ENCODE measurements at regions not wholly inside any gene's neighbourhood (a gene's known extent, or its start where the extent isn't known, plus 50 kb on each side); places are given as distances from the start of the nearest gene placed in this dataset.

DNA sequence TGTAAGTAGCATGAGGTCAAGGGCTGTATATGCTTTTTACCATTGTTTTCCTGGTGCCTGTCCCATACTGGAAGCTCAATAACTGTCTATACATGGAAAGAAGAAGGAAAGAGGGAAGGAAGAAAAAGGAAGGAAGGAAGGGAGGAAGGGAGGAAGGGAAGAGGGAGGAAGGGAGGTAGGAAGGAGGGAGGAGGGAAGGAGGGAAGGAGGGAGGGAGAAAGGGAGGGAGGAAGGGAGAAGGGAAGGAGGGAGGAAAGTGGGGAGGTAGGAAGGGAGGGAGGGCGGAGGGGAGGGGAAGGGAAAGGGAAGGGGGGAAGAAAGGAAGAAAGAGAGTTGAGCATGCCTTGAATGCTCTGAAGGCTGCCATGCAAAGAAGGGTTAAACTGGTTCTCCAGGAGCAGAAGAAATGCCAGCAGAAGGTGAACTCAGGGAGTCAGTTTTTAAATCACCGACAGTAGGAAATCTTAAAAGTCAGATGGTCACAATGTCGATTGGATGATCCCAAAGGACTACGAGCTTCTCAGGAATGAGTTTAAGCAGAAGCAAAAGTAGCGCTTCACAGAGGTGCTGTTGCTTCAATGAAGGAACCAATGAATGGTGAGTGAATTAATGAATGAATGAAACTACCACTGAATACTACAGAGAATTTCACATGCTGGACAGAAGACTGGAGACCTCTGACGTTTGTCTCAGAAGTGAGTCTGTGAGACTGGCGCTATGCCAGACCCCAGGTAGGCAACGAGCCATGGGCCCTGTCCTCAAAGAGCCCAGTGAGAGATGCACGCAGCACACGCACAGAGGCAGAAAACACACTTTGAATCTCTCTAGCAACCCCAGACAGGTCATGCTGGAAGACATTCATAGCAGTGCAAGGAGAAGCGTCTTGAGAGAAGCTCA lies 117.6 kb downstream of the MRPL14 start:
- H3K27ac Mint-ChIP-seq = no peak overlapping the region

DNA sequence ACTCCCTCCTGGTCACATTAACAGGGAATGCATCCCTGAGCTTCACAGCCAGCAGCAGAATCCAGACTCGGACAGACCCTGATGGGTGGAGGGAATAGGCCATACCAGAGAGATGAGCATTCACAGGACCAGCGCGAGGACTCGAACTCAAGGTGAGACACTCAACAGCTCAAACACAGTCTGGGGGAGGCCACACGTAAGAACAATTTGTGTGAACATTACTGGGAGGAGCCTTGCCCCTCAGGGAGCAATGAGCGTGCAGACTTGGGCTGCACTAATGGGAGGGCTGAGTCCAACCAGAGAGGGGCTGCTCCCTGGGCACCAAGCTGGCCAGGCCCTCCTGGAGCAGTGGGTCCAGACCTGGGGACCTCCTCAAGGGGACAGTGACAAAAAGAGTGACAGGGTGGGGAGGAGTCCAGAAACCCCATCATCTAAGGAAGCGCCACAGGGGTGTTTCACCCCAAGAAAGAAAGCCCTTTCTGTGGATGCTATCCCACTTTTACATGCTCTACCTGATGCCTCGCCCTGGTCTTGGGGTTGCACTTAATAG lies 118.4 kb downstream of the MRPL14 start:
- Mint-ChIP-seq H3K27me3 (peaks cover 47% of the 10 kb centered on the region), H3K4me3 (no peak overlapping the region), H3K27ac (no peak overlapping the region), H3K4me1 (peaks cover 2% of the 10 kb centered on the region), H3K36me3 (ENCODE audit: low read depth) (no peaks in the 10 kb centered on the region)
- DNase-seq (peak in 1 of 3 donors; percentile 4), ATAC-seq (no peak)
- H3K9me3 ChIP-seq (ENCODE audit: control insufficient read depth, low read length, poor library complexity, severe bottlenecking) = no peaks in the 10 kb centered on the region

More for the DNA sequence above, 117.6 kb downstream of the MRPL14 start:
- peaks cover 39% of the 10 kb centered on the region for H3K27me3 Mint-ChIP-seq
- DNase-seq (peak in 1 of 3 donors; percentile 3), ATAC-seq (no peak)
- no peaks in the 10 kb centered on the region for H3K4me1 Mint-ChIP-seq
- H3K4me3 Mint-ChIP-seq = no peak overlapping the region
- H3K36me3 Mint-ChIP-seq (ENCODE audit: low read depth) = no peaks in the 10 kb centered on the region
- H3K9me3 ChIP-seq (ENCODE audit: control insufficient read depth, low read length, poor library complexity, severe bottlenecking) = no peaks in the 10 kb centered on the region

DNA sequence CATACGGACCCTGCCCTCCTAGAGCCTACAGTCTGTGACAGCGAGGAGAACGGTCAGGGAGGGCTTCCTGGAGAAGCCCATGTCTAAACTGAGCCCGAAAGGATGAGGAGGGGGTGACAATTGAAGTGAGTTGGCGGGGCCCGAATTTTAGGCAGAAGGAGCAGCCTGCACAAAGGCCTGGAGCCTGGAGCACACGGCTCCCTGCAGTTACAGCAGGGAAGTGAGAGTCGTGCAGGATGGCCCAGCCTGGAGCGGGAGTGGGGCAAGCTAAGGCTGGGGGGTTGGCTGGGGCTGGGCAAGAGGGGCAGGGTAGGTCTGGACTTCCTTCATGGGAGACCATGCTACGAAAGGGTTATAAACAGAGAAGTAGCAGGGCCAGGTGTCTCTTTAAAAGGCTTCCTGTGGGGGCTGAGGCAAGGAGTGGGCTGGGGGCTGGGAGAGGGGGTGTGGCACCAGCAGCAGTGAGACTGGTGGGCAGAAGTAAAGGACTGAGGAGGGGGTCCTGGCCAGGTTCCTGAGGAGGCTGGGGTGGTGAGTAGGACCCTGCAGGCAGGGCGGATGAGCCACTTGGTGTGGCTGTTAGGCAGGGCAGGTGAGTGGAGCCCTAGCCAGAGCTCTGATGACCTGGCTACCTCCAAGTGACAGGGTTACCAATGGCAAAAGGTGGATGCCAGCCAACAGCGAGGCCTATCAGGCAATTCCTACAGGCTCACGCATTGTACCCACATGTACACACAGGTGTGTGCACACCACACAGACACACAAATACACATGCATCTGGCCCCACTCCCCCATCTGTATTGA lies 119.2 kb downstream of the MRPL14 start:
- peak in 1 of 3 donors; percentile 6 for DNase-seq
- no peak overlapping the region for H3K4me3 Mint-ChIP-seq
- no peaks in the 10 kb centered on the region for H3K9me3 ChIP-seq (ENCODE audit: control insufficient read depth, low read length, poor library complexity, severe bottlenecking)
- no peaks in the 10 kb centered on the region for H3K36me3 Mint-ChIP-seq (ENCODE audit: low read depth)
- no peak overlapping the region for H3K27ac Mint-ChIP-seq
- H3K27me3 Mint-ChIP-seq = peaks cover 45% of the 10 kb centered on the region
- ATAC-seq = no peak
- H3K4me1 Mint-ChIP-seq = peaks cover 2% of the 10 kb centered on the region

DNA sequence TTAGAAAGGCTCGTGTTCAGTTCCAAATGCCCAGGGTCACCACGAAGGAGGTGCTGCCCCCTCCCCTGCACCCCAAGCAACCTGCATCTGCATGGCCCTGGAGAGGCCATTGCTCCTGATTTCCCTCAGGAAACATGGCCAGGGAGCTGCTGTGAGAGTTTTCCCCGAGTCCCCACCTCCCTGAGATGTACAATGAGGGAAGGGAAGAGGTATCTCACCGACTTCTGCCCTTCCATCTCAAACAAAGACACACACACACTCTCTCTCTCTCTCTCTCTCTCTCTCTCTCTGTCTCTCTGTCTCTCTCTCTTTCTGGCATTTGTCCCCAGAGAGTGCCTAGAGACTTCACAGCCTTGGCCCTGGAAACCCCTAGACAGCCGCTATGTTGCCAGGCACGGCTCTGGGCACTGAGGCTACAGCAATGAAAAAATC lies 120.4 kb downstream of the MRPL14 start:
- H3K27ac Mint-ChIP-seq = no peak overlapping the region
- H3K4me3 Mint-ChIP-seq = no peak overlapping the region
- H3K36me3 Mint-ChIP-seq (ENCODE audit: low read depth) = no peaks in the 10 kb centered on the region
- peaks cover 2% of the 10 kb centered on the region for H3K4me1 Mint-ChIP-seq
- ATAC-seq (no peak), DNase-seq (no peak)
- peaks cover 45% of the 10 kb centered on the region for H3K27me3 Mint-ChIP-seq
- H3K9me3 ChIP-seq (ENCODE audit: control insufficient read depth, low read length, poor library complexity, severe bottlenecking) = no peaks in the 10 kb centered on the region

DNA sequence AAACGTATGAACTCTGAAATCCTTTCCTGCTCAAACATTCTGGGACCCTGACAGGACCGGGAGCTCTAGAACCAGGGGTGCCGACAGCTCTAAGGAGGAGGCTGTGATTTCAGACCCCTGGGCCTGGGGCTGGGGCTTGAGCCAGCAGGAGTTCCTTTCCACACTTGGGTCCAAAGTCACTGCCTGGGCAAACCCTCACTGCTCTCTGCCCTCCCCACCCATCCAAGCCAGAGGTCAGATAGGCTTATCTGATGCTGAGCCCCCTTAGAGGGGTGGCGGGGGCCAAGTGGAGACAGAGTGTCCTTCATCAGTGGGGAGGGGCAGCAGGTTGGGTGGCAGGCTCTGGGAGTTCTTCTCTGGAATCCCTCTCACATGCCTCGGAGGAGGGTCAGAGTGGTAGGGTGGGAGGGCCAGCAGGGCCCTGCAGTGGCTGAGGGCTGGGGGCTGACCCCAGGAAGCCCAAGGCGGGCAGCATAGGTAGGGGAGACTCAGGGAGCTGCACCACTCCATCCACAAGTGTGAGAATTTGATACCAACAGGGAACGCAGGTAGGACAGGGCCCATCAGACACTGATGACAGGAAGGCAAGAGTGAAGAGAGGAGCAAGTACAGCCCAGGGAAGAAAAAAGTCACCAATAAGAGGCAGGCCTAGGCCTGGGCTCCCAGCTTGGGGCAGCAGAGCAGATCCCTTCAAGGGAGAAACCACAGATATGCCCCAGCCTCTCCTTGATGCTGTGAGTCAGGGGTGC lies 121.0 kb downstream of the MRPL14 start:
- Mint-ChIP-seq H3K36me3 (ENCODE audit: low read depth) (no peaks in the 10 kb centered on the region), H3K27ac (no peak overlapping the region), H3K27me3 (peaks cover 50% of the 10 kb centered on the region), H3K4me1 (peaks cover 2% of the 10 kb centered on the region), H3K4me3 (no peak overlapping the region)
- DNase-seq = no peak
- no peaks in the 10 kb centered on the region for H3K9me3 ChIP-seq (ENCODE audit: control insufficient read depth, low read length, poor library complexity, severe bottlenecking)
- no peak for ATAC-seq

DNA sequence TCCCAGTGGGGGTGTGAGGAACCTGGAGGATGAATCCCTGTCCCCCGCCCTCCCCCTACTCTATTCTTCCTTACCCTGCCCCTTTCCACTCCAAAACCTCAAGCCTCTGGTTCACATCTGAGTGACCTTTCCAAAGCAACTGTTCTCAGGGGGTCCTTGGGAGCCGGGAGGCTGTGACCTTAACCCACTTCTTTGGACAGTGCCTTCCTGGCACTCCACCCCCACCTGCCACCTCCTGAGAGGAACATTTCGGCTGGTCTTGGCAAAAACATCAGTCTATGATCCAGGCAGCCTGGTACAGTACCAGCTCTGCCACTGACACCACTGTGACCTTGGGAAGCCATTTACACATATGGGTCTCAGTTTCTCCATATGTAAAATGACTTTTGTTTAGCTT lies 121.7 kb downstream of the MRPL14 start:
- H3K9me3 ChIP-seq (ENCODE audit: control insufficient read depth, low read length, poor library complexity, severe bottlenecking) = no peaks in the 10 kb centered on the region
- ATAC-seq = no peak
- Mint-ChIP-seq H3K4me1 (peaks cover 3% of the 10 kb centered on the region), H3K36me3 (ENCODE audit: low read depth) (no peaks in the 10 kb centered on the region), H3K27ac (no peak overlapping the region), H3K27me3 (peaks cover 56% of the 10 kb centered on the region), H3K4me3 (no peak overlapping the region)
- DNase-seq = no peak

DNA sequence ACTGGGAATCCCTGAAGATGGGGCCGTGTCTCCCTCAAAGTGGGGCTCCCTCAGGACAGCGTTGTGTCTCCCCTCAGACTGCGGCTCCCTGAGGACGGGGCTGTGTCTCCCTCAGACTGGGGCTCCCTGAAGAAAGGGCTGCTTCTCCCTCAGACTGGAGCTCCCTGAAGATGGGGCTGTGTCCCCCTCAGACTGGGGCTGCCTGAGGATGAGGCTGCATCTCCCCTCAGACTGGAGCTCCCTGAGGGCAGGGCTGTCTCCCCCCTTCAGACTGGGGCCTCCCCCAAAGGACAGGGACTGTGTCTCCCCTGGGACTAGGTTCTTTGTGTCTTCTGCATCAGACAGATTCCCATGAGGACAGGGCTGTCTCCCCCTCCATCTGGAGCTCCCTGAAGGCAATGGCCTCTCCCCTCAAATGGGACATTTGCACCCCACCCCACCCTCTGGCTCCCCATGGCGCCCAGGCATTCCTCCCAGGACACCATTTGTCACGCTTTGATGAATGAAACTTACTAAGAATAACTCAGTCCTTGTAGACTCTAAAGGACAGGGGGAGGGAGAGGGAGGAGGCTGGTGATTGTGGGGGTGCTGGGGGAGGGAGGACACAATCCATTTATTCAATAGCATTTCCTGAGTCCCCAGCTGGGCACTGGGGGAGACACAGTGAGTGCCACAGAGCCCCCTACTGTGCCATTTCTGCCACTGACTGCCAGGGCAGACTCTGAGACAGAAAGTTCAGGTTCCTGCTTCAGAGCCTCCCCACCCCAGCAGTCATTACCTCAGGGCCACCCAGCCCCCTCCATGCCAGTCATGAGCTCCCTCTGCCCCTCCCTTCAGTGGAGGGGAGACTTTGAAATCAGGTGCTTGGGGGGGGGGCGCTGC lies 122.4 kb downstream of the MRPL14 start:
- ATAC-seq (no peak), DNase-seq (no peak)
- Mint-ChIP-seq H3K36me3 (ENCODE audit: low read depth) (no peaks in the 10 kb centered on the region), H3K27ac (no peak overlapping the region), H3K27me3 (peaks cover 62% of the 10 kb centered on the region), H3K4me3 (no peak overlapping the region), H3K4me1 (peaks cover 8% of the 10 kb centered on the region)
- no peaks in the 10 kb centered on the region for H3K9me3 ChIP-seq (ENCODE audit: control insufficient read depth, low read length, poor library complexity, severe bottlenecking)

DNA sequence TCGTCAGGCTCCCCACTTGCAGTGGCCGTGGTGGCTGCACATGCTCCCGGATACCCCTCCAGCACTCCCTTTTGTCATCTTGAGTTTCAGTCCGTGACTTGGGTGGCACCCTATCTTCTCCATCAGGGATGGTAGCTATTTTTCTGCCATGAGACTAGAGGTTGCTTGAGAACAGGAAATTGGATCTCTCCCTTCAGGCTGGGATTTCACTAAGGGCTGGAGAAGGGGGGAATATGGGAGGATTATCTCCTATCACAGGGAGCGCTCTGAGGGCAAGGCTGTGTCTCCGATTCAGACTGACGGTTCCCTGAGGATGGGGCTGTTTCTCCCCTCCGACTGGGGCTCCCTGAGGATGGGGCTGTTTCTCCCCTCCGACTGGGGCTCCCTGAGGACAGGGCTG lies 123.1 kb downstream of the MRPL14 start:
- no peak for DNase-seq
- H3K9me3 ChIP-seq (ENCODE audit: control insufficient read depth, low read length, poor library complexity, severe bottlenecking) = no peaks in the 10 kb centered on the region
- peaks cover 66% of the 10 kb centered on the region for H3K27me3 Mint-ChIP-seq
- H3K36me3 Mint-ChIP-seq (ENCODE audit: low read depth) = no peaks in the 10 kb centered on the region
- H3K4me3 Mint-ChIP-seq = no peak overlapping the region
- peaks cover 8% of the 10 kb centered on the region for H3K4me1 Mint-ChIP-seq
- H3K27ac Mint-ChIP-seq = no peak overlapping the region
- no peak for ATAC-seq

DNA sequence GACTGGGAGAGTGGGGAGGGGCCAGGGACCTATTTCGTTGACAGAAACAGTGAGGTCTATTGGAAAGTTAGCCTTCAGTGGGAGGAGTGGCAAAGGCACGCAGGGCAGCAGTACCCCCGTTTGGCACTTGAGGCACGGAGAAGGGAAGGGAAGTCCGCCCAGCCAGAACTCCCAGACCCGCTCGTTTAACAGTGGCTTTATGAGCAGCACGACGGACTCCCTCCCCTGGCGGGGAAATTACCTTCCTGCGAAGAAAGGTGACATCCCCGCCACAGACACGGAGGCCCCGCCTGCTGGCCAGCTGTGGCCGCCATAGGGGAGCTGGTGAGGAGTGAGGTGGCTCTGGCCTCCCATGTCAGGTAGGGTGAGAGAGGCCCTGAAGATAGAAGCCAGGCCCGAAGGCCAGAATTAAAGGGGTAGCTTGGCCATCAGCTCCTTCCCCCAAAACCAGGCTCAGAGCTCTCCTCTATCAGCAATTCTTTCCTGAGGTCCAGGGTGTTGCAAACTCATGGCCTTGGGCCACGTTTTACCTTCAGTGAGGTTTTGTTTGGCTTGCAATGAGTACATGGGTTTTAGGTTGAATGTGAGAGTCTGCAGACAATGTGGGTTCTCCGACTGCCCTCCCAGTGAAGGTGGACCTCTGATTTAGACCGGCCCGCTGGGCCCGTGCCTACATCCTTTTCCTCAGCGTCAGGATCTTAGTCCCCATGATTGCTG lies 123.7 kb downstream of the MRPL14 start:
- Mint-ChIP-seq H3K27ac (no peak overlapping the region), H3K4me3 (no peak overlapping the region), H3K4me1 (peaks cover 8% of the 10 kb centered on the region), H3K36me3 (ENCODE audit: low read depth) (no peaks in the 10 kb centered on the region), H3K27me3 (peaks cover 60% of the 10 kb centered on the region)
- H3K9me3 ChIP-seq (ENCODE audit: control insufficient read depth, low read length, poor library complexity, severe bottlenecking) = no peaks in the 10 kb centered on the region
- peak; percentile 52 for ATAC-seq
- no peak for DNase-seq

DNA sequence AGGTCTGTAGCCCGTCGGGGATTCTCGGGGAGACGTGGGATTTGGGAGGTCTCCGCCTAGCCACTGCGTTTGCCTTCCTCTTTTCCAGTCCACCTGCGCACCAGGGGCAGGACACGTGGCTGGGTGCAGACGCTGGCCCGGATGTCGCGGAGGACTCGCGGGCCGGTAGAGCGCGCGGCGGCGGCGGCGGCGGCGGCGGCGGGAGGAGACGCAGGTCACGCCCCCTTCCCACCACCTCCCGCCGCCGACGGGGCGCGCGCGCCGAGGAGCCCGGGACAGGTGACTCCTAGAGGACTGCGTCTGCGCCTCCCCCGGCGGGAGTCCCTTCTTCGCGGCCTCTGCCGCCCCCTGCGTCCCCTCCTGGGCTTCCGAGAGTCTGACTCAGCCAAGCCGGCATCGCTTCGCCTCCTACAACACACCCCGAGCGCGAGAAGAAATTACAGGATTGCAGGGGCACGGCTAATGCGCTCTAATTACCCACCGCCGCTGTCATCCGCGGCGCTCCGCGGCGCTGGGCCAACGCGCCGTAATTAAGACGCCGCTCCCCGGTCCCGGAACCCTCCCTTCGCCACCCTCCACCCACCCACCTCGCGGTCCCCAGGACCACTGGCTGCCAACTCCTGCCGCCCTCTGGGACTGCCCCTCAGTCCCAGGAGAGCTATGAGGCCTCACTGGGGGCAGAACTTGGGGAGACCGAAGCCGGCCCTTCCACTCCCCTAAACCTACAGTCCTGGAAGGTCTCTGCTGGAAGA lies 124.5 kb downstream of the MRPL14 start:
- Mint-ChIP-seq H3K4me3 (peak overlapping the region; percentile 81), H3K4me1 (peaks cover 8% of the 10 kb centered on the region), H3K27ac (no peak overlapping the region), H3K27me3 (peaks cover 56% of the 10 kb centered on the region), H3K36me3 (ENCODE audit: low read depth) (no peaks in the 10 kb centered on the region)
- no peaks in the 10 kb centered on the region for H3K9me3 ChIP-seq (ENCODE audit: control insufficient read depth, low read length, poor library complexity, severe bottlenecking)
- peak; percentile 70 for ATAC-seq
- DNase-seq = peak; percentile 17 to 39 (median 25)

DNA sequence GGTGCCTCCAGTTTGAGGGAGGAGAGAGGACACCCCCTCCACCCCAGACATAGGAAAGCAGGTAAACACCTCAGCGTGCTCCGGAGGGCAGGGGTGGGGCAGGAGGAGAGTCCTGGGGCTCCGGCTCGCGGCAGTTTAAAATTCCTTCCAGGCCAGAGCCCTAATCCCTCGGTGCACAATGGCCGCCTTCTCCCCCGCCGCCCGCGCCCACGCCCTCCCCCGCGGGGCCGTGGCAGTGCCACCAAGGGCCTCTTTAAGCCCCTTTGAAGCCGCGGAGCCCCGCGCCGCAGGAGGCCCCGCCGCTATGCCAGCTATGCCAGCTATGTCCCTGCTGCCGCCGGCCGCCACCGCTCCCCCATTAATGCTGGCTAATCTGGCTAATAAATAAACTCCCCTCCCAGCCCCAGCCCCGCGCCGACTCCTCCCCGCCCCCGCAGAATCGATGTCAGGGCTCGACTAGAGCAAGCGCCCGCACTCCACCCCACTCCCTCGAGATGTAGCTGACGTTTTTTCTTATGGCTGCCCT lies 125.1 kb downstream of the MRPL14 start:
- H3K9me3 ChIP-seq (ENCODE audit: control insufficient read depth, low read length, poor library complexity, severe bottlenecking) = no peaks in the 10 kb centered on the region
- ATAC-seq (peak; percentile 54), DNase-seq (no peak)
- H3K36me3 Mint-ChIP-seq (ENCODE audit: low read depth) = no peaks in the 10 kb centered on the region
- H3K27ac Mint-ChIP-seq = no peak overlapping the region
- H3K27me3 Mint-ChIP-seq = peaks cover 50% of the 10 kb centered on the region
- H3K4me1 Mint-ChIP-seq = peaks cover 8% of the 10 kb centered on the region
- peak overlapping the region; percentile 76 for H3K4me3 Mint-ChIP-seq
